Stimulated activated CD4-positive, alpha-beta T cell treated with anti-CD3 and anti-CD28 coated beads, Interleukin-15, amount 100 ng/mL, for 24 hours (primary cell): ENCODE measurements at regions not wholly inside any gene's neighbourhood (a gene's known extent, or its start where the extent isn't known, plus 50 kb on each side); places are given as distances from the start of the nearest gene placed in this dataset.

Experiments used
- DNase-seq: peaks from one replicate; pipeline ENCODE4 v3.0.0-alpha.2; 2020

DNA sequence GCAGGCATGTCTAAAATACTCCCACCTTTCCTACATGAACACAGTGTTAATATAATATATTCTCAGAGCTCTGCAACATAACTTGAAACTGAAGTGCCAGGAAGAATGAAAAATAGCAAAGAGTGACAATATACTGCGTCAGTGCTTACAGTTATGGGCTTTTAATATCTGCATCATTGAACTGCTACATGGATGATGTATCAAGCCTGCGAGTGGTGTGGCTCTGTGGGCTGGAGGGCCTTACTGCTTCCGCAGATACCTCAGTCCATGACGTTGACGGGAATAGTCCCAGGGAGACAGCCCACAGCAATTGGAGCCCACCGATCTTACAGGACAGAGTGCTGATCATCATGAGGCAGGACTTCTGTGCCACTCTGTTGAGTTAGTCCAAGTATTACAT is 727.0 kb downstream of the NR2F2 start:
- DNase-seq, result no peak

DNA sequence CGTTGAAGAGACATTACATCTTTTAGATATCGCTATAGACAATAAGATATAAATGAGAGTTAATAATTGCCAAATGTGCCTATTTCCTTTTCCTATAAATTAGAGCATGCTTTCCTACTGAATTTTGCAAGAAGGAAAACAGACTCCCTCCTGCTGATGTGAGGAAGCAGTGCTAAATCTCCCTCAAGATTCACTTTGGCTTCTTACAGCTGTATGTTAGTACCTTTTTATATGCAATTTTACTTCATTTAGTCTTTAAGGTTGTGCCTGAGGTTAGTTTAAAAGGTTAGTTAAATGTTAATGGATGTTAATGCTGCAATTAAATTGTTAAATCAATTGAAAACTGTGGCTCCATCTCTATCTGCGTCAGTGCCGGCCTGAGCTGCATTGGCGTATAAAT is 728.8 kb downstream of the NR2F2 start:
- no peak for DNase-seq

DNA sequence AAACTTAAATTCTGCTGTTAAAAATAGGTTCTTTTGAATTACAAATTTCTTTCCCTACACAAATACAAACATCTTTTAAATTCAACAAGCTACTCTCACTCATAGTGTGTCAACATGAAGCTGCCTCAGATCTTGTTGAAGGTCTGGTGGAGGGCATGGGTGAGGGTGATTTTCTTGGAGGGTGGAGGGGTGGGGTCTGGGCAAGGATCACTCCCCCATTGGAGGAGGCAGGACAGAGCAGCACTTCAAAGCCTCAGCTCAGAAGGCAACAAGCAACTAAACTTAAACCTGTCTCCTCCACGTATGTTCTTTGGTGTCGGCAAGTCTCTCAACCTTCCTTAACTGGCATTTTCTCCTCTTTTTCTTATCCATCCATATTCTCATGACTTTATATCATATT is 730.9 kb downstream of the NR2F2 start:
- no peak for DNase-seq

DNA sequence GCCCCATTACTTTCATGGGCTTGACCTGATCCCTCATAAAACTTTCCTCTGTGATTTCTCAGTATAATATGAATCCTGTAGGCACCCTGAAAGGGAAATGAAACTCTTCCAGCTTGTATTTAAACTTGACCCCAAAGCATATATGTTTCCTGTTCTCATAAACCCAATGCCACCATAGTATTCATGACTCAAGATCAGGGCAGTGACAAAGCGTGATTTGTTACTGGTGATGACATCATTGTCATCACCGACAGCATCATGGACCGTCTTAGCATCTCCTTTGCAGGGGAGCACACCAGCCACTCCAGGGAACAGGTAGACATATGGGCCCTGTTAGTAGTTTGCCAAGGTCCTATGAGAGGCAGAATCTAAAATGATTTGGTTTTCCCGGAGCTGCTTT is 741.2 kb downstream of the NR2F2 start:
- no peak for DNase-seq

DNA sequence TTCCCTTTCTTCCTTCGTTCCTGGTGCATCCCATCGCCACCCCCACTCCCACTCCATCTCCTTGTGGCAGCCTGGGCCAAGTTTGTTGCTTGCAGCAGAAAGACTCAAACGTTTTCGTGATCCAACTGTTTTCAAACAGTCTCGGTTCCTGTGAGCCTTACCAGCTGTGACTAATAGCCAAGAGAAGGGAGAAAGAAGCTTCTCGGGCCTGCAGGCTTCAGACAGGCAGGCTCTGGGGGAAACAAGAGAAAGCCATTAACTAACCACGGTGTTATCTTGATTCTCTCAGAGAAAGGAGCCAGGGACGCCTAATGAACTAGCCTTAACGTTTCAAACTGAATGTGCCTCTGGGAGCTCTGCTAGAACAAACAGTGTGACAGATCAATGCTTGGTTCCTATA is 742.0 kb downstream of the NR2F2 start:
- DNase-seq, result no peak

DNA sequence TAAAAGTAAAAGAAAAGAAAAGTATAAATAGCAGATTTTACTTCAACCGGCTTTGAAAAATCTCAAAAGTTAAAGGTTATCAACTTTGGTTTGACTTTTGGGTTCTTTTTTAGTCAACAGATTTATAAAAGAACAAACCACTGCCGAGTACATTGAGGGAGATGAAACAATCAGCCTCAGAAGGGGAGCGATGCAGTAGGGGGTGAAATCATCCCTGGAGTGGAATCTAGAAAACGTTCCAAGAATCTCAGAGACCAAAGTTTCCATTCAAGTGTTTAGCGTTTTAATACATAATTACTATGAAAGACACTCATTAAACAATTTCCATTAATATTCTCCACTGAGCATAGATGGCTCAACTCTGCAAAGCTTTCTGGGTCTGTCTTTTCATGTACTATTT is 745.5 kb downstream of the NR2F2 start:
- no peak for DNase-seq

DNA sequence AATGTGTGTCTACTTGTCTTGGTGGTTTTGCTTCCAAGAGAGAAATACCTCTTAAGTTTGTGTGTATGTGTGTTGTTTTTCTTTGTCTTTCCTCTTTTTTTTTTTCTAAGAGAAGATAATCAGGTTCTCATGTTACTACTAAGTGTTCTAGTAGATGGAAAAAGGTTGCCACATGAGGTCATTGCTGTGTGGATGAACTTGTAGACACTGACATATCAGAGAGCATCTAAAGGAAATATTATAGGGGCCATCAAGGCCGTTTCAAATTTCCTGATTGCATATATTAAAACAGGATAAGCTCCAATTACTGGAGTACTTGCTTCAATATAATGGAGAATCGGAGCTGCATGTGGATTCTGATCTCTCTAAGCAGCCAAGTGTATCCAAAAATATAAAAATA is 747.5 kb downstream of the NR2F2 start:
- DNase-seq, result no peak

DNA sequence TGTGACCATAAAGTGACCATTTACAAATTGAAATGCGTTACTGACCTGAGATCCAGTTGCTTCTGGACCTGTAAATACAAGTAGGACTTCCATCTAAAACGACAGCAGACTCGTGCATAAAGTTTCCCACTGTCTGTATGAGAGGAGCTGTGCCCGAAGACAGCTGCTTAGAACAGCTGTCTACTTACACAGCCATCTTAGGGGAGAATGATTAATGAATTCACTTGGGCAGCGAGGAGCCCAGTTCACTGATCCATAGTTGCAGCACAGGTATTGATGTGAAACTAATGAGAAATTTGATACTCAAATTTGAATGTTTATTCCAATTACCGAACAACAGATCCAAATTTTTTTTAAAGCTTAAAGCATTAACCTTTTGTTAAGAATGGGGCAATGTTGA is 748.1 kb downstream of the NR2F2 start:
- no peak for DNase-seq

DNA sequence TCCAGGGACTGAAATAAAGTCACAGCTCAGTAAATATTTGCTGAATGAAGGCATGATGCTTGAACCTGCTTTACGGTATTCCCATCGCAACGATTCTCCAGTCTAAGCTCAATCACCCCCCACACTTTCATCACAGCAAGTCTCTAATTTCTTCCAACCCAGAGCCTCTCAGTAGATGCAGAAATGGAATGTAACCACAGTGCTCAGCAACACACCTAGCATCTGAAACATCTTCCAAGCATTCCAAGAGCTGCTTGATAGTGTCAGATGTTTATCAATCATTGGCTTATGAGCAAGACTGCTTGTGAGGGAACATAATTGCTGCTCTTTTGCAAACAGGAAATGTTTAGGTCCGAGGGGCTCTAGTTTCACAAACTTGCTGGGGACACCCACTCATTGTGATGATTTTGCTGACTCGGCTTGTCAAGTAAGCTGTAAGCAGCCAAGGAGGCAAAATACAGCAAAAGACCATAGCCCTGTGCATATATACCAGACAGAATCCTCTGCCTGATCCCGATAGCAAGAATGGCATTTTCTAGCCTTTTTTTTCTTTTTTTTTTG is 751.2 kb downstream of the NR2F2 start:
- no peak for DNase-seq

DNA sequence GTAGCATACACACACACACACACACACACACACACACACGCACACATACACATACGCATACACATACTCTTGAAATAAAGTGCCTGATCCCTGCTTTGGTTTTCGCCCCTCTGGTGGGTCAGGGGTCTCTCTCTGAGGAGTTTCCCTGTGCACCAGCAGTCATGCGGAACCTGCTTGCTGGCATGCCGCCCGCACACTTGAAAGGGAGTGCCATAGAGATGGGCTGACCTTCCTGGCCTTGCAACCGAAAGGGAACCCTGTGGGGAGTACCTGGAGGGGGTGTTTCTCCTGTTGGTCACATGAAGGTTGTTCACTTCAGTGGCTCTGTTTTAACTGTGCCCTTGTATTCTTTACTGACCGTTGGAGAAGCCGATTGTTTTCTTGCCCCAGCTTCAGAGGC is 752.3 kb downstream of the NR2F2 start:
- DNase-seq, result no peak

DNA sequence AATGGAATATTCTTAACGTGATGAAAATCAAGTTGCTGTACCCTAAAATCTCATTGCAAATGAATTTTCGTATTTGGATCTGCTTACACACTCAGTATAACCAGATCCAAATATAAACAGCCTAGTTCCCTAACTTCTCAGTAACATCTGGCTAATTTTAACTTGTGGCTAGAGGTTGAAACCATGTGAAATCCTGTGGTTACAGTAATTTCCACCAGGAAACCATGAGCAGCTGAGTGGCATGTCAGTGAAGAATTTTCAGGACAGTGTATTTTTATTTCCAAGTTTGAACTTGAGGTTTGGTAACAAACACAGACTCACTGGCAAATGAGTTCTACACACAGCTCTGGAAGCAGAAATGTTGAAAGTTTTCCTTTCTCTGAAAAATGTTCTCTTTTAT is 754.1 kb downstream of the NR2F2 start:
- no peak for DNase-seq

DNA sequence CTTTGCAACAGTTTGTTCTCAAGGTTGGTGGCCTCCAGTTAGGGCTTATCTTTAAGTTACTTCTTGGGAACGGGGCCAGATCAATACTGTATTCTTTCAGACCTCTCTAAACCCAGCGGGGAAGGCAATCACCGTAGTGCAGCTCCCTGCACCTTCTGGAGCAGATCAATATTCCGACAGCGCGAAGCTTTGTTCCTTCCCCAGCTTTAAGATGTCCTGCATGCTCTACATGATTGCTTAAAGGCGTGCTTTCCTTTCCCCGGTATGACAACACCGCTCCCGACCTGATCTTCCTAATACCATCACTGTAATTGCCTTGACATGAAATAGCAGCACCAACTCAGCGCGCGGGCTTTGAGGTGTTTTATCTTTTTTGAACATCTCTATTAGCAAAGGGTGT is 755.2 kb downstream of the NR2F2 start:
- no peak for DNase-seq

DNA sequence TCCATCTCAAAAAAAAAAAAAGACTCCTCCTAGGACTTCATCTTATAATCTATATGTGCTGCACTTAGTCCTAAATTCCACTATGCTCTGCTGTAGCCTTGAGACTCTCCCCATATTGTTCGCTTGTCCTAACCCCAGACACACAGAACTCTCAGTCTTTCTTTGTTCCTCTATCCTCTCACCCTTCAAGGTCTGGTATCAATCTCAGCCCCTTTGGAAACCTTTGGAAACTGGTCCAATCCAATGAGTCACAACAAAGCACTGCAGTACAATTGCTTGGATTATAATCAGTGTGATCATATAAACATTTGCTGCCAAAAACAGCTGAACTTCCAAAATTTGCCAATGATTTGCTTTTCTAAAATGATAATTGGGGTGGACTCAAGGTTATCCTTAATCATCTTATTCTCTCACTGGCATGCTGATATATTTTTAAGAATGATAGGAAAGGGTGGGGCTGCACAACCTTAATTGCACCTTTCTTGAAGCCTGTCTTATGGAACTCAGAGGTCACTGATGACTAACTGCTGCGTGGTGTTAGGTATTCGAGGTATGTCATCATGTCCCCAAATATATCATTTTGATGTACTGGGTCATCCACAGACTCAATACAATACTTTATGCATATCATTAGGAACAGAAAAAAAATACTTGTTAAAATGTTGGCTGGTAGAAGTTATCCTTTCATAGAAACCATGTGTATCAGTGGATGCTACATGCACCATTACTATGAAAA is 756.7 kb downstream of the NR2F2 start:
- no peak for DNase-seq

DNA sequence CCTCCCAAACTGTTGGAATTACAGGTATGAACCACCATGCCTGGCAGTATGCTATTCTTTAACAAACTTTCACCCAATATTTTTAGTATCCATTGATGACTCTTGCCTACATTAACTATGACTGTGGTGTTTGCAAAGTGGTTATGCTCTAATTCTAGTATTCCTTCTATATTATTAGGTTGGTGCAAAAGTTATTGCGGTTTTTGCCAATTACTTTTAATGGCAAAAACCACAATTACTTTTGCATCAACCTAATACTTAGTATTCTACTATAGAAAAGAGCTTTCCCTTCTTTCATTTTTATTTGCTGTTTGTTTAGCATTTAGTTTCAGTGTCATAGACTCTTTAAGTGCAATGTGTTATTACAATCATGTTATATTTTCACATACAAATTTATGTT is 760.6 kb downstream of the NR2F2 start:
- no peak for DNase-seq

DNA sequence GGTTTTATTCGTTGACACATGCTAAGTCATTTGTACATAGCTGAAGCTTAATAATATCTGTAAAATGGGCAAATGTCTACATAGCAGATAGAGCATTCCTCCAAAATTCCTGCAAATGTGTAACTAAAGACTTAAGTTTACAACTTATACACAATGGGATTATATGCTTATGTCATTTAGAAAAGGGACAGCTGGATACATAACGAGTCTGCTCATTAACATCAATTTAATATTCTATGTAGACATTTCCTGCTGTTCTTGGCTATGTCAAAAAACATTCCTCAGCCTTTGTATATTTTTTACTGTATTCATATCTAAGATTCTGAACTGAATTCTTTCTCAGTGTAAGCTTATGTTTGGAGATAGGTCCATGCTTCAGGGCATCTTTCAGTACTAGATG is 762.2 kb downstream of the NR2F2 start:
- DNase-seq, result no peak

DNA sequence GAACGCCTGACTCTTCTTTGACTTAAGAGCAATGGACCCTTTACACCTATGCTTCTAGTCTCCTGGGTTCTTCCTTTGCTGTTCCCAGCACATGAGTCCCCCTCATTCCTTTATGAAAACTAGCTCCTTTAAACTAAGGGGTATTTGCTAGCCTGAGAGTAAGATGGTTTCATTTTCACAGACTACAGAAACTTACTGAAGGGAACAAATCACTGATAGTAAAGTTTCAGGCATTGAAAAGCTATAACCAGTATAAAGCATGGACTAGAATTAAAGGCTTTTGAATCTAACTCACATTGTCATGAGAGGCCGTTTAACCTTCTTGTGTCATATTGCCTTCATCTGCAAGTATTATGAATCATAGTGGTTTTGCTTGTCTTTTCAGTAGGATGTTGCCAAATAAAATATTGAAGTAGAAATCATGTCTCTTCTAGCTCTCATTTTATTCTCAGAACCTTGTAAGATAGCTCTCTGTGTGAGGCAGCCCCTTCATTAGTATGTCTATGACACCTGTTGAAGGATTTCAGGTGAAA is 765.9 kb downstream of the NR2F2 start:
- no peak for DNase-seq

DNA sequence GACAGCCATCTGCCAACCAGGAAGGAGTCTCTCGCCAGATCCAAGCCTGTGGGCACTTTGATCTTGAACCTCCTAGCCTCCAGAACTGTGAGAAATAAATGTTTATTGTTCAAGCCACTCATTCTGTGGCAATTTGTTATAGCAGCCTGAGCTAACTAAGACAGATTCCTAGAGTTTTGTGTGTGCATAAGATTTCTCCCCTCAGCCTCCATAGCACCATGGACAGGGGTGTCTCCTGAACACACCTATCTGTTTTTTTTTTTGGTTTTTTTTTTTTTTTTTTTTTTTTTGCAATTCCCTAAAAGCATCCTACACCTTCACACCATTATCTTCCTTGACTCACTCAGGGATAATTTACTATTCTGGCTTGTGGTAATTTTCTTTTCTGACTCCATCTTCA is 768.5 kb downstream of the NR2F2 start:
- no peak for DNase-seq

DNA sequence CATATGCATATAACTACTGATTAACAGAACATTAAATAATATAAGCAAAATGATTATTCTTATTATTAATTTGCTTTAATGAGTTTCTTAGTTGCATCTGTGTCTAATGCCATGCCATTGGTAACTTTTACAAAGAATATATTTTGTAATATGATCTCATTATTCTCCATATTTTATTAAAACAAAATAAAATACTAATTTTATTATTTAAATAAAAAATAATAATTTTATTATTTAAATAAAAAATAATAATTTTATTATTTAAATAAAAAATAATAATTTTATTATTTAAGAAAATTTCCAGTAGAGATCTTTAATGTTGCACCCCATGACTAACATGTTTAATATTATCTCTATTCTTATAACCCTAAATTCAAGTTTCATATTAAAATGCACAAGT is 771.1 kb downstream of the NR2F2 start:
- no peak for DNase-seq

DNA sequence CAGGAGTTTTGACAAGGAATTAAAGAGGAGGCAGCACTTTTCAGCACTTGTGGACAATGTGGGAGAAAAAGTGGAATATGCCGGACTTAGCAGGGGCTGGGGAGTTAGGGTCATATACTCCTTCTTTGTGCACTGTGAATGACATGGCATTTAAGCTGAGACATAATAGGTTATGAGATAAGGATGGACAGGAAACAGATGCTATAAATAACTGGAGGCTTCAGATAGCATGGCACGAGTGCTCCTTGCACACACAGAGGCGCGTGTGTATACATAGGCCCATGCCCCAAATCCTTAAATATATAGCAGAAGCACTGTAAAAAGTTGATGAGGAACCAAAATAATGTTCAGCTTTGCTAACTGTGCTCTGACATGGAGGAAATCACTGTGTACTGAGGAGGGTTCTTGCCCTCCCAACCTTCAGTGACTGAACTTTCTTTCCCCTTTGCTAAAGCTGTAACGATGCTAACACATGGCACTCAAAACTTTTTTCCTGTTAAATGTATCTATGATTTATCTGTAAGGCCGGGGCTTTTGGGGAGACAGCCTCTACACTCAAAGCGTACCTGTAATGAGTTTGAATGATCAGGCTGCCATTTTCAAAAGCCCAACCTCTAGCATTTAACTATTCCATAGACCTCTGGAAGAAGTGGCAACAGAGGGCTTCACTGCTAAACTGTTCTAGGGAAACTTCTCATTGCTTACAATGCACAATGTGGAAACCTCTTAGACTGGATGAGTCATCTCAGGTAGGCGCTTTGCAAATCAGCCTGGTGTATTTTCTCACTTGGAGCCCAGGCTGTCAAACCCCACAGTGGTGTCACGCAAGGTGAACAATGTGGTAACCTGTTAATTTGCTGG is 784.6 kb downstream of the NR2F2 start:
- DNase-seq, result no peak

DNA sequence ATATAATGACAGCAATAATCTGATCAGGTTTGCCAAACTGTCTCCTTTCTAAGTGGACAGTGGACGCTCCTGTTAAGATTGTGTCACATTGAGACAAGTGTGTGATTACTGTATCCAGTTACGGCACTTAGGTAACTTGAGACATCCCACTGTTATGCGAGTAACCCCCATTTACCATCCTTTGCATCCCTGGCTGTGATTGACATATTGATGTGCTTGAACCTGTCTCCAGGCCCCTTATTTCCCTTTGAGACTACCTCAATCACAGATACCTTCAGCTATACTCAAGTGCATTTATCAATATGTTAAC is 785.2 kb downstream of the NR2F2 start:
- no peak for DNase-seq

DNA sequence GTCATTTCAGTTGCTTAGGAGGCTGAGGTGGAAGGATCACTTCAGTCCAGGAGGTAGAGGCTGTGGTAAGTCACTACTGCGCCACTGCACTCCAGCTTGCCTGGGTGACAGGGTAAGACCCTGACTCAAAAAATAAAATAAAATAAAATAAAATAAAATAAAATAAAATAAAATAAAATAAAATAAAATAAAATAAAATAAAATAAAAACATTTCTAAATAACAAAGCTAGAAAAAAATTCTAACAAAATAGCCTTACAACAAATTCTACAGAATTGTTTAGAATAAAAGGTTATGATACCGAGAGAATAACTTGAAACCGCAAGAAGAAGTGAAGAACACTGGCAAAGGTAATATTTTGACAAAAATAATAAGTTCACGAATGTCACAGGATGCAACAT is 794.3 kb downstream of the NR2F2 start:
- no peak for DNase-seq

DNA sequence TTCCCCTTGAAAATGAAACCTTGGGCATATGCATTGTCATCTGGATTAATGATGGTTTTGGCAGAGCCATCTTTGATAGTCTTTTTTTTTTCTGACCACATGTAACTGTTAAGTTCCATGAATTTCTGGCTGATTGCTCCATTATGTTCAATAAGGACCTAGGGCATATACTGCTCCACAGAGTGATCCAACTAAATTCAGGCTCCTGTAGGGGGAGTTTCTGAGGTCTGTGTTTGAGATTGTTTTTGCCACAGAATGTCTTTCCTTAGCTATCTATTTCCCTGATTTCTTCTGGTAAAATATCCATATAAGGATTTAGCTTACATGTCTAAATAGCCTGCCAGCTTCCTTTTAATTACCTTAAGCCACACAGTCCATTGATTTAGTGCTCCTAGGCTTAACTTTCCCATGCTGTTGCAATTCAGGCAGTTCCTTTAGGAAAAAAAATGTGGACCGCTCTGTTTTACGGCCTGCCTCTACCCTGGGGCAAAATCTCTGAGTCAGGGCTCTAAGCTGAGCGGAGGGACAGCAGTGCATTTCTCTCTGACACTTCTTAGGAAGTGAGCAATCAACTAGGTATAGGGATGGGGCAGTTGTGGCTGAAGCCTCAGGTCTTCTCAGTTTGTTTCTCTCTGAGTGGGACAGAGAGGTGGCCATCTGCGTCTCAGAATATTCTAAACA is 796.2 kb downstream of the NR2F2 start:
- DNase-seq, result no peak

DNA sequence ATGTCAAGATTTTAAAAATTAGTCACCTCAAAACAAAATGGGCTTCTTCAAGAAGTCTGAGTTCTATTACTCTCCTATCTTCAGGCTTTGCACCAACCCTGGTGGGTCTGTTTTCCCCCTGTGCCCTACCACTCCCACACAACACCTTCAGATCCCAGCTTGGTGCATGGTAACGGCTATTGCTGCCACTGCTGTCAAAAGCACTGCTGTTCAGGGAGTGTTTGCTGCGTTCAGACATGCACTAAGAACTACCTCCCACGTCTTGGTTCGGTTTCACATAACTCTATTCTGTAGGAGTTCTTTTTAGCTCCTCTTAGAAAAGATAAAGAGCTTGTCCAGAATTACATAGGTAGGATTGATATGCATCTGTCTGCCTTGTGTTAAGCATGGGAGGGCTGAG is 799.2 kb downstream of the NR2F2 start:
- no peak for DNase-seq

DNA sequence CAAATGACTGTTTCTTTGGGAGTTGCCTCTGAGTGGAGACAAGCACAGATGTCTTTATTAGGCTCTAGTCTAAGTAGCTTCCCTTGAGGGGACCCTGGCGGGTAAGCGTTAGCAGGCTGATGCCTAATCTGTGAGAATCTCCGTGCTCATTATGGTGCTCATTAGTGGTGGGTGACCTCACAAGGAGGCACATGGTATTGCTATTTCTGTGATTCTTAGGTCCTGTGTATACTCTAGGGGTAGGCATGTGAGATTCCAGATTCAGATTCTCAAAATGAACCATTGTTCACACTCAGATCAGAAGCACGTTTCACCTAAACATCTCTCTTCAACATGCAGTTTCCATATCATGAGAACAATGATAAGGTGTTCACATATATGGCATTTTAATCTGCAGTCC is 809.7 kb downstream of the NR2F2 start:
- DNase-seq, result no peak
